ENCODE measurements at regions not wholly inside any gene's neighbourhood (a gene's known extent, or its start where the extent isn't known, plus 50 kb on each side); places are given as distances from the start of the nearest gene placed in this dataset.

DNA sequence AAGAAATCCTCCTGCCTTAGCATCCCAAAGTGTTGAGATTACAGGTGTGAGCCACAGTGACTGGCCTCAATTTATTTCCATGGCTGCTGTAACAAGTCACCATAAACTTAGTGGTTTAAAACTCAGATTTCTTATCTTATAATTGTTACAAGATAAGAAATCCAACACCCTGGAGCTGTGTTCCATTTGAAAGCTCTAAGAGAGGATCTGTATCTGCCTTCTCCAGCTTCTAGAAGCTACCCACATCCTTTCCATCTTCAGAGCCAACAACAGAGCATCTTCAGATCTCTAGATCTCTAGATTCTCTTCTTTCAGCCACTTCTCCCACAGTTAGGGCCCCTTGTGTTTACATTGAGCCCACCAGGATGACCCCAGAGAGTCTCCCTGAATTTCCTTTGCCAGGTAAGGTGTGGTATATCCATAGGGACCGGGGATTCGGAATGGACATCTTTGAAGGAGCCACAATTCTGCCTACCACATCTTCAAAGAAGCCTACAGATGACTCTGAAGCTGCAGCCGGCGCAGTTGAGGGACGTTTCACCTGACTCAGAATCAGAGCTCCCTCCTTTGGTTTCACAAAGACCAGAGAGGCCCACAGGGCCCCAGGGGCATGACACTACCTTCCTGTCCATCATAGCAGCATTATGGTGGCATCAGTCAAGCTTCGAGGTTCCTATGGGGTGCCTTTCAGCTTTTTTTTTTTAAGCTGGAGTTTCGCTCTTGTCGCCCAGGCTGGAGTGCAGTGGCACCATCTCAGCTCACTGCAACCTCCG lies 87.0 kb upstream of the IGF1R start:
- DNase-seq (ENCODE audit: low read depth) = no peak

DNA sequence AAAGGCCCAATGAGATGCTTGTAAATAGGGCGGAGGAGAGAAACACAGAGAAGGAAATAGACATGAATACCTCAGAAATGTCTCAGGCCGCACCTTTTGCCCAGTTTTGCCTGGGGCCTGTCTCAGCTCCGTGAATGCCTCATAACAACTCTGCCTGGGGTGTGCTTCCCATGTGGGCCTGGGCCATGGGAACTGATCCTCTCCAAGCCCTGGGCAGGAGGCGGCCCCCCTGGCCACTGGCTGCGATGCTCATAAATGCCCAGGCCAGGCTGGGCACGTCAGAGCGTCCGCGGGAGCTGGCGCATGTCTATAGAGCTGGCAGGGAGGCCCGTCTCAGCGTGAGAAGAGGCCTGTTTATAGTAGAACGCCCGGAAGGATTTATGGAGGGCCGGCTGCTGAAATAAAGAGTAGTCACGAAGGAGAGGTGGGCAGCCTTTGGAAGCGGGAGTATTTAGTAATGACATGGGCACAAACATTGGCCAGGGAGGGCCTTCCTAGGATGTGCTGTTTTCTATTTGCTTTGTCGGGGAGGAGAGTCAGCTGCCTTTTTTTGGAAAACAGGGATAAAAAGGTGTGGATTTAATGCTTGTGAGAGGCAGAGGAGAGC lies 85.9 kb upstream of the IGF1R start:
- no peak for DNase-seq (ENCODE audit: low read depth)

DNA sequence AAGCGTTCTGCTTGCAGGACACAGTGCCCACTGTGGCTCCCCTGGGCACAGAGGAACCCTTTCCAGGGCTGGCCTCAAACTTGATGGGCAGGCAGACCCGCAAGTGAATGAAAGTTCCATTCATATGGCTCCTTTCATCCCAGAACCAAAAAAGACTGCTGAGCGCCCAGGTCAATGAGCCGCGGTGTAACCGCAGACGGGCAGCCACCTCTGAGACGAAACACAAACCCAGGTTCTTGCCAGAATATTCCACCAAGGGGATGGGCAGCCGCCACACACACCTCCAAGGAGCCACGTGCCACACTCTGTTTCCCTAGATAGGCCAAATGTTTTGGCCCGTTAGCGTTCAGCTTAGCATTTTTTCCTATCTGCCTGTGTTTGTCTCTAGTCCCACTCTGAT lies 82.8 kb upstream of the IGF1R start:
- DNase-seq (ENCODE audit: low read depth) = no peak

DNA sequence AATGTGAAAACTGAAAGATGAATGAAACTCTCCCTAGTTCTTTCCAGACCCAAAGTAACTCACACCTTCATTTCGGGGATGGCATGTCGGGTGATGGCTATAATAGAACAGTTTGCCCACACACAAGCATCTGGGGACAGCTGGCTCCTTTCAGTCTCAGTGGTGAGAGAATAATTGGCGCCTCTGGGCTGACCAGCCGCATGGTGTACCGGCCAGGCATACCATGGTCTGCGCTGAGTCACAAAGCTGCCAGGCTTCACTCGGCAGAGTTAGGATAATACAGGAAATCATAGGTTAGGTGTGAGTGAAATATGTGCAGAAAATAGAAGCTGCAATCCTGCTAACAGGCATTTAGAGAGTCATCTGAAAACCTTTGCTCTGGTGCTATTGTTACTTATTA lies 80.4 kb upstream of the IGF1R start:
- no peak for DNase-seq (ENCODE audit: low read depth)

DNA sequence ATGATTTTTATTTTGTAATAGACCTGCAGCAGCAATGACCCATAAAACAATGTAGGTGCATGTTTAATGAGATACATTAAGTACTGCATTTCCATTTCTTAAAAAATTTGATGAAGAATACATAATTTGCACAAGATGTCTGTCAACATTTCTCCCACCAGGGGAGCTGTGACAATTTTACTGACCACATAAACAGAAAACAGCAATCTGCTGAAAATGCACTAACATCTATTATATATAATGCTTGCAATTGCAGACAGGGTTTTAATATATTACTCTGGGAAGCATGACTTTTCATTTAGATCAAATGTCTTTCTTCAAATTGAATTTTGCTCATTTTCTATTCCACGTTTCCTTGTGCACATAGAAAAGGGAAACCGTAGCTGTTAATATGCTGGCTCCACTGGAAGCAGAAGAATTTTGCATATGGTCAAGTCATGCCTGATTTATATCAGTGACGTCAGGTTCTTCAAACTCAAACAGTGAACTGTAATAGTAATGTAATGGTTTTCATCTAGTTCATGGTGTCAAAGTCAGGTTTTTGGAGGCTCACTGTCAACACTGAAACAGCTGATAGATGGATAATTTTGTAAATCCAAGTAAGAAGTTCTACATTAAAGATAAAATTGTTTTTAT lies 79.8 kb upstream of the IGF1R start:
- DNase-seq (ENCODE audit: low read depth) = no peak

DNA sequence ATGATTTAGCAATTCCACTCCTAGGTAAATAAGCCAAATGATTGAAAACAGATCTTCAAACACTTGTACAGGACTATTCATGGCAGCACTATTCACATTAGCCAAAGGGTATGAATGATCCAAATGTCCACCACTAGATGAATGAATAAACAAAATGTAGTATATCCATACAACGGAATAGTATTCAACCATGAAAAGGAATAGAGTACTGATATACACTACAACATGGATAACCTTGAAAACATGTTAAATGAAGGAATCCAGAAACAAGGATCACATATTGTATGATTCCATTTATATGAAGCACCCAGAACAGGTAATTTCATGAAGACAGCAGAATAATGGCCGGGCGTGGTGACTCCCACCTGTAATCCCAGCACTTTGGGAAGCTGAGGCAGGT lies 78.2 kb upstream of the IGF1R start:
- DNase-seq (ENCODE audit: low read depth) = no peak

DNA sequence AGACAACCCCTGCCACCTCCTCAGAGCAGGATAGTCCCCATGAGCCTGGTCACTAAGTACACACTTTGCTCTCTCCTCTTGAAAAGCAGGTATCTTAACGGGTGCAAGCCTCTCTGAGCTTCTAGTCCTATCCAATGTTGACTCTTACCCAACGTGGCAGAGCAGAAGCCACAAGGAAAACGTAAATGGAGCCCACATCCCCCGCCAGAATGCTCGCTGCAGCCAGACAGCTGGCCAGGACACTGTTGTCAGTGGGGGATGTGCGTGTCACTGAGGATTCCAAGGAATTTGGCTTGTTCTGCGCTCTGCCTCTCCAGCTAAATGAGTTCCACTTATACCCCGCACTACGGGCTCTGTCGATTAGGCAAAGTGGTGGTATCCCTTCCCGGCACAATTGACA lies 67.8 kb upstream of the IGF1R start:
- DNase-seq (ENCODE audit: low read depth) = no peak

DNA sequence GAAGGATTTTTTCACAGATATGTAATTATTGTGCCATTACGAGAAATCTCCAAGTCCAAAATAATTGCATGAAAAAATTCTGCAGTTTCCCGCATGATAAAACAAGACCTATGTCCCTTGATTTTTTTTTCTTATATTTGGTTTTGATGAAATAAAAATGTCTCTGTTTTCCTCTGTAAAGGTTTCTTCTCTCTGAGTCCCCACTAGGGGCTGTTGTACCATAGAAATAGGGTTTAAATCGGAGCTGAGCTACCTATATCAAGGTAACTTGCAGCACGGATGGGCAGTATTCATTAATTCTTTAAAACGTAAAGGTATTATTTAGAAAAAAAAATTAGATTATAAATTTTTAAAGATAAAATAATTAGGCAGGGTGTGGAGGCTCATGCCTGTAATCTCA lies 66.6 kb upstream of the IGF1R start:
- DNase-seq (ENCODE audit: low read depth) = no peak

DNA sequence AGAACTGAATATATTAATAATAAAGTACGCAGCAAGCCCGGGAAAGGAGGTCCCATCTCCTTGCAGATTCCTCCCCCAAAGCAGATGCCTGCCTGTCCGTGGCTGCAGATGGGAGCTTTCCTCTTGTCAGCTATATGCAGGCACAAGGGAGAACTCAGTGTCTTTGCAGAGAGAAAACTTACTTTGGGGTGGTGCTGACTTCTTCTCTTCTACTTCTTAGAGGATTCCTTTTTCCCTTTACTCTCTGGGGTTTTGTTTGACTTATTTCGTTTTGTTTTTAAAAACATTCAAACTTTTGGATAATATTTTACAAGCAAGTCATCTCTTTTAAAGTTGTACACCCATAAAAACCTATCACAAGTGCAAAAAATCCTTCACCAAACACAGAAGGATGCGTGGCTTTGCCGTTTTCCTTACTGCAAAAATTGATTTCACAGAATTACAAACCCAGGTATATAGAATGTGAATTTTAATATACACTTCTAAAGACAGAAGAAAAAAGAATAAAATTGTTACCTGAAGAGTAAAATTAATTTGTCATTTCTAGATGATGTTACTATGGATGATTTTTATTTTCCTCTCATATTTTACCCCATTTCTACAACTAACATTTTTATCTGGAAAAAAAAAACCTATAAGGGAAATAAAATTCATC lies 65.3 kb upstream of the IGF1R start:
- no peak for DNase-seq (ENCODE audit: low read depth)

DNA sequence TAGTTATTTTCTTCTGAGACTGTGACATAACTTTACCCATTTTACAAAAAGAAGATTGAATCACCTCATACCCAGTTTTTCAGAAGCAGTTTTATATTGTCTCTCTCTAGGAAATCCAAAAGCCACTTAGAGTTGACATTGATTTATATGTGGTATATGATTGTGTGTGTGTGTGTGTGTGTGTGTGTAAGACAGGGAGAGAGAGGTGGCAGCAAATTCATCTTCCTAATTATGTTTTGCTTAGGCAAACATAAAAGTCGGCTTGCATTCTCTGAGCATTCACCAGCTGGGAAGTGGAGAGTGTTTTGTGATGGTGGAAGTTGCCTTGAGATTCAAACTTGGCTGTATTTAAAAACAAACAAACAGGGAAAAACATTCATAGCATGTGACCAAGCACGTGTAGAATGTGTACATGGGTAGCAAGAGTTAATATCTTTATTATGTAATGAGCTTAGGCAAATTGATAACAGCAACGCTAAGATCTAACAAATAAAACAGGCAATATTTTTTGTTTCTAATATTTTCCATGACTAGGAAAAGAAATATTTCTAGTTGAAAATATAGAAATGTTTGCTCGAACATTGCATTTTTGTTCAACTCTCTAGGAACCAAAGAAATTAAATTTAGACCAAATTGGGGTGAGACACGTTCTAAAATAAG lies 64.4 kb upstream of the IGF1R start:
- DNase-seq (ENCODE audit: low read depth) = no peak

DNA sequence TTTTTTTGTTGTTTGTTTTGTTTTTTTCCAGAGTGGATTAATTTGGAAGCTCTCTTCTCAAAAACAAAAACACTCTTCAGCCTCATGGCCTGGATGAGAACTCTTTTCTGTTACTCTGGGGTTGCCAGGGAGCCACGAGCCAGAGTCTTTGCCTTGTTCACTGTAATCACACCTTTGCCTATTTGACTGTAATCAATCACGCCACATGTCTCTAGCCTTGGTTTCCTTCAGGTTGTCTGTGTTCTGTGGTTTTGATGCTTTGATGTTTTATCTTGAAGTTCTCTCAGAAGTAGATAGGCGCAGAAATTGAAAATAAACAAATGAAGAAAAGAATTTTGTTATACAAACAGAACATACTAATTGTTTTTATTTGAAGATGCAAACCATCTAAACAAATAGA lies 62.3 kb upstream of the IGF1R start:
- no peak for DNase-seq (ENCODE audit: low read depth)

DNA sequence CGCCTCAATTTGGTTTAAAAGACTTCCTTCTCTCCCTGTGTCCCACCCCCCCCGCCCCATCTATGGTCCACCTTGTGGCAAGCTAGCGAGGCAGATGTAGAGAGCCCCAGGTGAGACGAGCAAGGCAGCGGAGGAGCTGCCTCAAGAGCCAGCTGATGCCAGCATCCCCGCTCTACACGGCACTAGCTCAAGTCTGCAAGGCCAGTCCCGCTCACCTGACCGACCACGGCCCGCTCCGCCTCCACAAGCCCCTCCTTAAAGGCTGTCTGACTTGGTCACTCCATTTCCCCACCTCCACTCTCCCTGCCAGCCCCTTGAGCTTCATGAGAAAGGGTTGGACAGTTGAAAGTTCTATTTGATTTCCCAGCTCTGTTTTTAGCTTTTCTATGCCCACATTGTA lies 56.2 kb upstream of the IGF1R start:
- DNase-seq (ENCODE audit: low read depth) = no peak

DNA sequence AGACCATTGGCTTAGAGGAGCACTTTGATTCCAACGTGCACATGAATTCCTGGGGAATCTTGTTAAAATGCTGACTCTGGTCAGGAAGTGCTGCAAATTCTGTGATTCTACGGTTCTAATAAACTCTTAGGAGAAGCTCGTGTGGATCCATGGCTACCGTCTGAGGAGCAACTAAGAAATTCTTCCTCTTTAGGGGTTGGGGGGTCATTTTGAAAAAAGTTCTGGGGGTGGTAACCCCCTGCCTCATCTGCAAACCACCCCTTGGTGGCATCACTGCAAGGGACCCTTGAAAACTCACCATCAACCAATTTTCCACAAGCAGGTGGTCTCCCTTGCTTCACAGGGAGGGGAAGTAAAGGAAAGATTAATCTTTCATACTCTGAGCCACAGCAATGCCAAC lies 52.2 kb upstream of the IGF1R start:
- no peak for DNase-seq (ENCODE audit: low read depth)

DNA sequence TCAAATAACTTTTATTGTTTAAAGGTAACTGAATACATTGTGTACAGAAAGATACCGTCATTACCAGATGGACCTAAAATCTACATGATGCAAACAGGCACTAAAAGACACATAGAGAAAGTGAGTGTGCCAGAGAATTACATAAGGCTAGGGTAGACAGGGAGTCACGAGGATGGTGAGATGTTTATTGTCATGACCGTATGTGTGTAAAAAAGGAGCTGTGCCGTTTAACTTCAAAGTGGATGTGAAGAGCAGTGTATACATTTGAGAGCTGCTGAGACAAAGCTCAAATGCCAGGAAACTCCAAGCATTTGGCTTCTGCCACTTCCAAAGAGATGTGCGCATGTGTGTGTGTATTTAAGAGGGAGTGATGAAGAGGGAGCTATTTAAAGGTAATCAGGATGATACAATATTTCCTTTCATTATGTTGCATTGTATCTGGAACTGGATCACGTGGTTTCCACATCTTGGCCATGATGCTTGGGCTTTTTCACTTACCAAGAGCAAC lies 51.4 kb upstream of the IGF1R start:
- no peak for DNase-seq (ENCODE audit: low read depth)

DNA sequence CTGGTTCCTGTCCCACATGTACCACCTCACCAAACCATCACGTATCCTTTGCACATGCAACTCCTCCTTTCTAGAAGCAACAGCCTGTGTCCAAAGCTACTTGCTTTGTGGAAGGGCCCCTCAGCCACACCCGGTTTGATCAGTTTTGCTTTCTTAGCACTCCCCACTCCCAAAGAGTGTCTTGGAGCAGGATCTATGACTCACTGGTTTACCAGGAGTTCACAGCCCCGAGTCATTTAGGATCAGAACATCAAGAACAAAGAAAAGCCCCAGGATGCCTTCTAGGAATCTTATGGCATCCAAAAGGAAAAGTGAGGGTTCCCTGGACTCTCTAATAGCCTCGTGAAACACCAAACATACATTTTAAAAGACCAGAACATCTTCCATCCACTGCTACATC lies 50.7 kb upstream of the IGF1R start:
- no peak for DNase-seq (ENCODE audit: low read depth)
